Gastrocnemius medialis (tissue), 4 donors: ENCODE measurements at regions not wholly inside any gene's neighbourhood (a gene's known extent, or its start where the extent isn't known, plus 50 kb on each side); places are given as distances from the start of the nearest gene placed in this dataset.

Experiments
- ATAC-seq, 2 donors: fragments of 150-250 bp; one replicate each; pipeline ENCODE4 v1.9.1; 2016
- DNase-seq, 2 donors: peaks; one replicate each; pipeline ENCODE4 v3.0.0-alpha.2; 2019
- H3K27ac ChIP-seq, 4 donors: fragments of 200-600 bp; sonication (generic); 1 replicate in 1 of 4; 2 replicates in 3 of 4; pipeline ENCODE4 v1.5.1; 2016 to 2018; ENCODE audit warnings: mild to moderate bottlenecking in 2 of 4, moderate library complexity in 1 of 4
- H3K27me3 ChIP-seq, 3 donors: fragments of 200-600 bp; sonication (generic) in 2 of 3; 1 replicate in 1 of 3; 2 replicates in 2 of 3; pipeline versions ENCODE4 v1.5.1 to v1.6.0; 2016 to 2019; ENCODE audit warnings: mild to moderate bottlenecking in 1 of 3, moderate library complexity in 1 of 3
- H3K36me3 ChIP-seq, 2 donors: fragments of 200-600 bp; sonication (generic) in 1 of 2; one replicate each; pipeline ENCODE4 v1.5.1; 2017 to 2018
- H3K4me1 ChIP-seq, 2 donors: fragments of 200-600 bp; sonication (generic) in 1 of 2; one replicate each; pipeline ENCODE4 v1.5.1; 2016 to 2017; ENCODE audit warnings: mild to moderate bottlenecking in 2 of 2
- H3K4me3 ChIP-seq, 4 donors: fragments of 200-600 bp; sonication (generic) in 3 of 4; 1 replicate in 1 of 4; 2 replicates in 3 of 4; pipeline ENCODE4 v1.5.1; 2016 to 2019; ENCODE audit warnings: mild to moderate bottlenecking in 2 of 4
- H3K9me3 ChIP-seq, 3 donors: fragments of 200-600 bp; sonication (generic) in 2 of 3; 1 replicate in 1 of 3; 2 replicates in 2 of 3; pipeline ENCODE4 v1.5.1; 2016 to 2019
- POLR2A ChIP-seq, 2 donors: fragments of 450-650 bp; IDR thresholded peaks; one replicate each; pipeline ENCODE4 v1.6.1; 2017; ENCODE audit warnings: antibody characterized with exemption in 2 of 2, mild to moderate bottlenecking in 2 of 2, moderate library complexity in 2 of 2
- in situ Hi-C, 4 donors: fragments of 200-750 bp; cut with MboI; loops; one replicate each; pipeline versions ENCODE4 v1.15.0 to v1.8.0; 2017; ENCODE audit warnings: low sequenced_read_pairs in 4 of 4
- intact Hi-C: fragments of 100-400 bp; cut with DNase I; formaldehyde crosslinking; loops from one replicate; pipeline ENCODE4 v1.15.1; 2023; ENCODE audit warnings: low total_unique reads
- TF ChIP-seq, protein P1 (sequence below), 5 experiments: fragments of 450-650 bp in 3 of 5; fragments of 200-600 bp in 2 of 5; sonication (generic) in 2 of 5; IDR thresholded peaks in 4 of 5; conservative IDR thresholded peaks in 1 of 5; 1 replicate in 4 of 5; 2 replicates in 1 of 5; pipeline ENCODE4 v1.5.1; 2016 to 2019; ENCODE audit warnings: antibody characterized with exemption in 5 of 5, mild to moderate bottlenecking in 3 of 5, moderate library complexity in 3 of 5

DNA sequence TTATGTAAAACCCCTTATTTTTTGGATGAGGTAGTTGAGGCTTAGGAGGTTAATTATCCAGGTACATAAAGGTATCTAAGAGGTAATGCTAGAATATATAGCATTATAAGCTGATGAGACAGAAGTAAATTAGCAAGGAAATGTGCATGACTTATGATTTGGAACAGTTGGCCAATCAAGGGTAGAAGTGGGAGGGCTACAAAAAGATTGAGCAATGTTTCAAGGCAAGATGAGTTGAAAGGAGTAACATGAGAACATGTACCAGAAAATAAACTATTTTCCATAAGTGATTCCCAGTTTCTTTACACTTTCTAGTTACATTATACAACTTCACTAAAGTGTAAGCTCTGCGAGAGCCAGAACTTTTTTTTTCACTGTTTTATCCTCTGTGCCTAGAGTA lies 290.9 kb downstream of the LRIG3 start:
- no peak overlapping the region for H3K4me3 ChIP-seq
- no peaks in the 10 kb centered on the region for H3K9me3 ChIP-seq
- H3K27ac ChIP-seq, result no peak overlapping the region
- no peaks in the 10 kb centered on the region for H3K36me3 ChIP-seq
- no peaks in the 10 kb centered on the region for H3K4me1 ChIP-seq
- ATAC-seq (no peak), DNase-seq (no peak)
- H3K27me3 ChIP-seq, result no peaks in the 10 kb centered on the region
- in situ Hi-C loops, result no loop called here
- TF ChIP-seq POLR2A (IDR thresholded peaks at IDR 0.05), result no peak
- TF ChIP-seq, protein P1, sequence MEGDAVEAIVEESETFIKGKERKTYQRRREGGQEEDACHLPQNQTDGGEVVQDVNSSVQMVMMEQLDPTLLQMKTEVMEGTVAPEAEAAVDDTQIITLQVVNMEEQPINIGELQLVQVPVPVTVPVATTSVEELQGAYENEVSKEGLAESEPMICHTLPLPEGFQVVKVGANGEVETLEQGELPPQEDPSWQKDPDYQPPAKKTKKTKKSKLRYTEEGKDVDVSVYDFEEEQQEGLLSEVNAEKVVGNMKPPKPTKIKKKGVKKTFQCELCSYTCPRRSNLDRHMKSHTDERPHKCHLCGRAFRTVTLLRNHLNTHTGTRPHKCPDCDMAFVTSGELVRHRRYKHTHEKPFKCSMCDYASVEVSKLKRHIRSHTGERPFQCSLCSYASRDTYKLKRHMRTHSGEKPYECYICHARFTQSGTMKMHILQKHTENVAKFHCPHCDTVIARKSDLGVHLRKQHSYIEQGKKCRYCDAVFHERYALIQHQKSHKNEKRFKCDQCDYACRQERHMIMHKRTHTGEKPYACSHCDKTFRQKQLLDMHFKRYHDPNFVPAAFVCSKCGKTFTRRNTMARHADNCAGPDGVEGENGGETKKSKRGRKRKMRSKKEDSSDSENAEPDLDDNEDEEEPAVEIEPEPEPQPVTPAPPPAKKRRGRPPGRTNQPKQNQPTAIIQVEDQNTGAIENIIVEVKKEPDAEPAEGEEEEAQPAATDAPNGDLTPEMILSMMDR (IDR thresholded peaks at IDR 0.05 in 4 of 5, conservative IDR thresholded peaks at IDR 0.05 in 1 of 5), result no peak
- intact Hi-C loops, result no loop called here

DNA sequence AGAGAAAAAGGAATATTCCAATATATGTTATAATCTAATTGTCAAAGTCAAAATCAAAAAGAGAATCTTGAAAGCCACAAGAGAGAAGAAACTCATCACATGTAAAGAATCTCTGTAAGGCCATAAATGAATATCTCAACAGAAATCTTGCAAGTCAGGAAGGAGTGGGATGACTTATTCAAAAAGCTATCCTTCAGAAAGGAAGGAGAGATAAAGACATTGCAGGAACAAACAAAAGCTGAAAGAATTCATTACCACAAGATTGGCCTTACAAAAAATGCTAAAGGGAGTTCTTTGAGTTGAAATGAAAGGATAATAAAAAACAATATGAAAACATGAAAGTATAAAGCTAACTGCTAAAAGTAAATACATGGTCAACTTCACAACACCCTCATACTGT lies 286.8 kb downstream of the LRIG3 start:
- Histone ChIP-seq H3K9me3 (no peaks in the 10 kb centered on the region), H3K27ac (no peak overlapping the region), H3K4me3 (no peak overlapping the region), H3K27me3 (no peaks in the 10 kb centered on the region), H3K4me1 (no peaks in the 10 kb centered on the region), H3K36me3 (no peaks in the 10 kb centered on the region)
- in situ Hi-C loops, result no loop called here
- DNase-seq, result no peak
- no peak for ATAC-seq
- intact Hi-C loops, result no loop called here
- TF ChIP-seq POLR2A (IDR thresholded peaks at IDR 0.05), result no peak
- TF ChIP-seq, protein P1 (IDR thresholded peaks at IDR 0.05 in 4 of 5, conservative IDR thresholded peaks at IDR 0.05 in 1 of 5), result no peak

DNA sequence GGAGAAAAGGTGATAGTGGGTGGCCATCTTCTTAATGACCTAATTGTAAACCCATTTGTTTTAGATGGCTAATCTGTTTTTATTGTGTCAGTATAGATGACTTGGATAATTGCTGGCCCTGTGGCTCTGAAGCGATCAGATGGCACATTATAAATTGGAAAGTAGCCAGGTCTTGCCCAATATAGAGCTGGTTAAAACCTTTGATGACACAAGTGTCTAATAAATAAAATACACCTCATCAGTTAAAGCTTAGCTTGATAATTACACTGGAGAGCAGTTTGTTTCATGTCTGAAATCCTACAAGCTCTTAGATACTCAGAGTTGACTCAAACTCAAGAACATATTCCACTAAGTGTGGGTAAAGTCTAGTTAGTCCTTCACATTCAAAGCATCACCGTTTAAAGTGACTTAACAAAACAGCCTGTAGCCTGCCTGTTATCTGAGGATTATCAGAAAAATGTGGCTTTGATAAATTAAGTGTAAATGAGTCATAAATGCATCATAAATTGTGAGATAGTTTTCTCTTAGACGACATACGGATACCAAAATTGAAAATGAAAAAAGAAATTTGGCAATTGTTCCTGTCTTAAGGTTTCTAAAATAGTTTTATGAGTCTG lies 280.9 kb downstream of the LRIG3 start:
- Histone ChIP-seq H3K27me3 (no peaks in the 10 kb centered on the region), H3K4me3 (no peak overlapping the region), H3K27ac (no peak overlapping the region), H3K4me1 (no peaks in the 10 kb centered on the region), H3K9me3 (no peaks in the 10 kb centered on the region), H3K36me3 (no peaks in the 10 kb centered on the region)
- intact Hi-C loops (no loop called here), in situ Hi-C loops (no loop called here)
- ATAC-seq (no peak), DNase-seq (no peak)
- TF ChIP-seq, protein P1 (IDR thresholded peaks at IDR 0.05 in 4 of 5, conservative IDR thresholded peaks at IDR 0.05 in 1 of 5), result no peak
- no peak for TF ChIP-seq POLR2A (IDR thresholded peaks at IDR 0.05)

DNA sequence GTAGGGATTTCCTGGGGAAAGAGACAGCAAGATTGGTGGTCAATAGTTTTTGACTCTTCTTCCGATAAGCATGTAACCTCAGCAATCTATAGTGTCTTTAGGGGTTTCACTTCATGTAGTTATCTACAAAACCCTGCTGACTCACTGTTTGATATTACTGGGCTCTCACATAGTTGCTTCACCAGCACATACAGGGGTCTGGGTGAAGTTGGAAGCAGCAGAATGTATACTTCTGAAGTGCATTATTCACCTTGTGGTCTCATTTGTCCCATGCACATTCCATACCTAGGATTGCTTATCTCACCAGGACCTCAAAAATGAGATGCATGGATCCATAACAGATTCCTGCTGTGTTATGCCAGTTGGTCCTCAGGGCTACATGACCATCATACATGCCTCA lies 280.0 kb downstream of the LRIG3 start:
- Histone ChIP-seq H3K4me1 (no peaks in the 10 kb centered on the region), H3K4me3 (no peak overlapping the region), H3K9me3 (no peaks in the 10 kb centered on the region), H3K27me3 (no peaks in the 10 kb centered on the region), H3K36me3 (no peaks in the 10 kb centered on the region), H3K27ac (no peak overlapping the region)
- in situ Hi-C loops, result no loop called here
- DNase-seq (no peak), ATAC-seq (no peak)
- TF ChIP-seq, protein P1 (IDR thresholded peaks at IDR 0.05 in 4 of 5, conservative IDR thresholded peaks at IDR 0.05 in 1 of 5), result no peak
- TF ChIP-seq POLR2A (IDR thresholded peaks at IDR 0.05), result no peak
- intact Hi-C loops, result no loop called here

DNA sequence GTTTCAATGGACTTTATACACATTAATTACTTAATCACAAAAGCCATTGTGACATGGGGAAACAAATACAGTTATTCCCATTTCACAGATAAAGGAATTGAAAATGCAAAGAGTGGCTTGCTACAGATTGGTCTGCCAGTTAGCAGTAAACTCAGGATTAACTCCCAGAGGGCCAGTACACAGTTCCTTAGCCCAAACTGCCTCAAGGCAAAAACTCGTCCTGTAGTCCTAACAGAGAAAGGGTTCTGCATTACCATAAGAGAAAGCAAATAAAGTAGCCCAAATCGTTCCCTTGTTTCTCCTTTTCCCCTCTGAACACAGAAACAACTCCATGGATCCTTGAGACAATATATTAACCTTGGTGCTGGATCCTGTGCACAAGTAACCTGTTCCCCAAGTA lies 274.4 kb downstream of the LRIG3 start:
- in situ Hi-C loops, result no loop called here
- Histone ChIP-seq H3K27ac (no peak overlapping the region), H3K9me3 (no peaks in the 10 kb centered on the region), H3K27me3 (no peaks in the 10 kb centered on the region), H3K36me3 (no peaks in the 10 kb centered on the region), H3K4me3 (no peak overlapping the region), H3K4me1 (no peaks in the 10 kb centered on the region)
- intact Hi-C loops, result no loop called here
- ATAC-seq (no peak), DNase-seq (no peak)
- TF ChIP-seq POLR2A (IDR thresholded peaks at IDR 0.05), result no peak
- TF ChIP-seq, protein P1 (IDR thresholded peaks at IDR 0.05 in 4 of 5, conservative IDR thresholded peaks at IDR 0.05 in 1 of 5), result no peak
